Mucosa of stomach (tissue), 1 donor: ENCODE measurements at regions not wholly inside any gene's neighbourhood (a gene's known extent, or its start where the extent isn't known, plus 50 kb on each side); places are given as distances from the start of the nearest gene placed in this dataset.
A peak's percentile ranks its signal among the peaks of the same experiment; 100 is the strongest.

Experiments used
- H3K27me3 ChIP-seq: one replicate; pipeline ENCODE4 v1.7.0; 2013; ENCODE audit warnings: mild to moderate bottlenecking, low read length; ENCODE audit not compliant: control insufficient read depth, insufficient read depth
- H3K36me3 ChIP-seq: one replicate; pipeline ENCODE4 v1.7.0; 2013; ENCODE audit warnings: low read length; ENCODE audit not compliant: control insufficient read depth, insufficient read depth
- H3K4me1 ChIP-seq: one replicate; pipeline ENCODE4 v1.7.0; 2013; ENCODE audit warnings: mild to moderate bottlenecking, low read length; ENCODE audit not compliant: control insufficient read depth, insufficient read depth
- H3K4me3 ChIP-seq: one replicate; pipeline ENCODE4 v1.7.0; 2013; ENCODE audit warnings: low read length
- H3K9ac ChIP-seq: one replicate; pipeline ENCODE4 v1.7.0; 2013; ENCODE audit warnings: mild to moderate bottlenecking, low read length, moderate library complexity
- H3K9me3 ChIP-seq: one replicate; pipeline ENCODE4 v1.7.0; 2013; ENCODE audit warnings: mild to moderate bottlenecking, low read length, moderate library complexity; ENCODE audit not compliant: control insufficient read depth
- donor health status: Pancreatic carcinoma.

DNA sequence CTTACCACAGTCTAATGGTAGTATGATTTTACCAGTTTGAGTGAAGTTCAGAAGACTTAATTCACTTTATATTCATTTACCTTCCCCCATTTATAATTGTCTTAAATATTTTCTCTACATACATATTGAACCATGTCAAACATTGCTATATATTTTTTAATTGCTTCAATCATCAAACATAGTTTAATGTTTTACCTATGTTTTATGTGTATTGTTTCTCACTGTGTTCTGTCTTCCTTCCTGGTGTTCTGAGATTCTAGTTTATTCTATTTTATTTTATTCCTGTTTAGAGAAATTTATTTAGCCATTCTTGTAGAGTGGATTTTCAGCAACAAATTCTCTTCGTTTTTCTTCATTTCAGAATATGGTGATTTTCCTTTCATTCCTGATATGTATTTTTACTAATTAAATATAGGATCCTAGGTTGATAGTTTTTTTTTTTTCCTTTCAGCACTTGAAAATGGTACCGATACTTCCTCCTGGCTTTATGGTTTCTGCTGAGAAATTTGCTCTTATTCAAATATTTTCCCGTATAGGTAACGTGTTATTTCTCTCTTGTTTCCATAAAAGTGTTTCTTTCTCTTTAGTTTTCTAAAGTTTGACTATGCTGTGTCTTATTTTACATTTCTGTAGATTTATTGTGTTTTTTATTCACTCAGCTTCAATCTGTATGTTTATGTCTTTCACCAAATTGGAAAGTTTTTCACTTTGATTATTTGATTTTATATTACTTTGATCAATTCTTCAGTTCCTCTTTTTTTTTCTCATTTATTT is 201.8 kb upstream of the AGR3 start:
- H3K4me1 ChIP-seq = peaks cover 9% of the 10 kb centered on the region
- H3K9ac ChIP-seq = no peak overlapping the region
- no peaks in the 10 kb centered on the region for H3K27me3 ChIP-seq
- no peak overlapping the region for H3K4me3 ChIP-seq
- H3K36me3 ChIP-seq = no peaks in the 10 kb centered on the region
- H3K9me3 ChIP-seq = no peaks in the 10 kb centered on the region

DNA sequence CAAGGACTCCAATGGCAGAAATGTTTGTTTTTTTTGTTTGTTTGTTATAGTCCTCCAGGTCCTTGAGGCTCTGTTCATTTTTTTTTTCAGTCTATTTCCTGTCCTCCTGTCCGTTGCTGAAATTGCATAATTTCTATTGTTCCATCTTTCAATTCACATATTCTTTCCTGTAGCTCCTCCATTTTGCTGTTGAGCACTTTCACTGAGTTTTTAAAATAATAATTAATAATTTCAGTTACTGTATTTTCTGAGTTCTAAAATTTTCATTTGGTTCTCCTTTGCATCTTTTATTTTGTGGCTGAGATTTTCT is 202.3 kb upstream of the AGR3 start:
- no peaks in the 10 kb centered on the region for H3K36me3 ChIP-seq
- peaks cover 9% of the 10 kb centered on the region for H3K4me1 ChIP-seq
- H3K9me3 ChIP-seq = no peaks in the 10 kb centered on the region
- H3K27me3 ChIP-seq = no peaks in the 10 kb centered on the region
- no peak overlapping the region for H3K9ac ChIP-seq
- H3K4me3 ChIP-seq = no peak overlapping the region

DNA sequence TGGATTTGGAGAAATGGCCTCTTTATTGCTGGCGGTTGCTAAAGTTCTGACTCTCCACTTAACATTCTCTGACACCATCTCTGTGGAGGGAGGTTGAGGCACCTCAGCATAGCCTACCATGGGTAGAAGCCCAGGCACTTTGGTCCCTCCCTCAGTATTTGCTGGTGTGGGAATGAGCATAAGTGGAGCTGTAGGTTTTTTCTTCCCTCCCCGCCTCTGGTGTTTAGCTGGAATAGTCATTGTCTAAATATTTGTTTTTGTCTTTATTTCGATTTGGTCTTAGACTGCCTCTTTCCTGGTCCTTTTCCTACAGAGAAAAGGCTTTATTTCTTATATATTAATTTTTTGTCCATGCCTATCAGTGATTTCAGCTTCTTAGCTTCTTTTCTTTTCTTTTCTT is 203.4 kb upstream of the AGR3 start:
- Histone ChIP-seq H3K4me1 (peaks cover 9% of the 10 kb centered on the region), H3K27me3 (no peaks in the 10 kb centered on the region), H3K4me3 (no peak overlapping the region), H3K9ac (no peak overlapping the region), H3K36me3 (no peaks in the 10 kb centered on the region), H3K9me3 (no peaks in the 10 kb centered on the region)

DNA sequence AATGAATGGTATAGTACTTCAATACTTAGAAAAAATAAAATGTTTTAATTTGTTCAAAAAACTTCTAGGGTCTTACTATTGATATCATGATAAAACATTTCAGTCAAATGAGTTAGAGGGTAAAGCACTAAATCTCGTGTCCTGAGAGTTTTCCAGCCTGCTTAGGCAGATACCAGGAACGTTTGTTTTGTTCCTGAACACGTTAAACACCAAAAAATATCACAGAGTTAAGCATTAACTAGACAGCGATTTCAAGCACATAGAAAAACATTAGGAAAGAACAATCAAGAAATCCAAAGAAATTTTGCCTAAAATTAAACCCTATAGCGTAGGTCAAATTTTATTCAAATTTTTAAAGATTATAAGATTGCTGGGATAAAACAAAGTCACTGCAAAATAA is 204.6 kb upstream of the AGR3 start:
- Histone ChIP-seq H3K9ac (no peak overlapping the region), H3K9me3 (no peaks in the 10 kb centered on the region), H3K36me3 (no peaks in the 10 kb centered on the region), H3K4me1 (peaks cover 9% of the 10 kb centered on the region), H3K27me3 (no peaks in the 10 kb centered on the region), H3K4me3 (no peak overlapping the region)

GRCh38 chr7:17090751-17091150 is 207.7 kb upstream of the AHR start:
- Histone ChIP-seq H3K4me1 (no peaks in the 10 kb centered on the region), H3K9me3 (no peaks in the 10 kb centered on the region), H3K9ac (no peak overlapping the region), H3K36me3 (no peaks in the 10 kb centered on the region), H3K27me3 (no peaks in the 10 kb centered on the region), H3K4me3 (no peak overlapping the region)

- H3K36me3 ChIP-seq = no peaks in the 10 kb centered on the region
- H3K27me3 ChIP-seq = no peaks in the 10 kb centered on the region
- H3K9me3 ChIP-seq = no peaks in the 10 kb centered on the region
- H3K4me1 ChIP-seq = peaks cover 6% of the 10 kb centered on the region
- no peak overlapping the region for H3K9ac ChIP-seq
- H3K4me3 ChIP-seq = no peak overlapping the region
Measured at GRCh38 chr7:17093461-17093860, 205.0 kb upstream of the AHR start.

GRCh38 chr7:17094963-17095574 is 203.4 kb upstream of the AHR start:
- Histone ChIP-seq H3K9me3 (no peaks in the 10 kb centered on the region), H3K36me3 (no peaks in the 10 kb centered on the region), H3K27me3 (no peaks in the 10 kb centered on the region), H3K9ac (no peak overlapping the region), H3K4me3 (no peak overlapping the region), H3K4me1 (peaks cover 13% of the 10 kb centered on the region)

DNA sequence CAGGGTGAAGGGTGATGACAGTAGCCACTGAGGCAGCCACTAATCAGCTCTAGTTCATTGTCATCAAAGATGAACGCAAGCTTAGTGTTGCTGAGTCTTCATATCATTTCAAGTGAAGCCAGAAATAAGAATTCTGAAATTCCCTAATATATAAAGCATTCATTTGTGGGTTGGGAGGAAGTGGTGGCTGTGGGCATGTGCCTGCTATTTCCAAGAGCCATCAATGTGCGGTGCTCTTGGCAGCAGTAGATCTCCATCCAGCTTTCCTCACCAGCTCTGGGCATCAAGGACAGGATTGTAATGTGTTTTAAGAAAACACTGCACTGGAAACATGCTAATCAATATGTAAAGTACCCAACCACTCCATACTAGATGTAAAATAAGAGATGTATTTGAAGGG is 202.5 kb upstream of the AHR start:
- no peaks in the 10 kb centered on the region for H3K9me3 ChIP-seq
- H3K9ac ChIP-seq = no peak overlapping the region
- H3K27me3 ChIP-seq = no peaks in the 10 kb centered on the region
- peaks cover 18% of the 10 kb centered on the region for H3K4me1 ChIP-seq
- no peak overlapping the region for H3K4me3 ChIP-seq
- no peaks in the 10 kb centered on the region for H3K36me3 ChIP-seq

- Histone ChIP-seq H3K4me3 (no peak overlapping the region), H3K9me3 (no peaks in the 10 kb centered on the region), H3K9ac (peak overlapping the region; percentile 45), H3K4me1 (peaks cover 18% of the 10 kb centered on the region), H3K27me3 (no peaks in the 10 kb centered on the region), H3K36me3 (no peaks in the 10 kb centered on the region)
Measured at GRCh38 chr7:17097668-17098297, 200.7 kb upstream of the AHR start.

DNA sequence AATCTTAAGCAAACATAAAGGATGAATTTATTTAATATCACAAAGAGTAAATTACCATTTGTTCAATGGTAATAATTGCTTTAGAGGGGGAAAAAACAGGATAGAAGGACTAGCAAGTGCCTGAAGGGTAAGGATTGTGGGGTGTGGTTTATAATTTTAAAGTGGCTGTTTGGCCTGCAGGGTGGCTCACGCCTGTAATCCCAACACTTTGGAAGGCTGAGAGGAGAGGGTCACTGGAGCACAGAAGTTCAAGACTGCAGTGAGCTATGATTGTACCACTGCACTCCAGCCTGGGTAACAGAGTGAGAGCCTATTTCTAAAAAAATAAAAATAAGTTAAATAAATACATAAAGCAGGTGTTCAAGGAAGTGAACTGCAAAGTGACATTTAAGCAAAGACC is 199.9 kb upstream of the AHR start:
- no peaks in the 10 kb centered on the region for H3K9me3 ChIP-seq
- no peak overlapping the region for H3K9ac ChIP-seq
- H3K36me3 ChIP-seq = no peaks in the 10 kb centered on the region
- no peaks in the 10 kb centered on the region for H3K27me3 ChIP-seq
- H3K4me3 ChIP-seq = no peak overlapping the region
- peaks cover 18% of the 10 kb centered on the region for H3K4me1 ChIP-seq

DNA sequence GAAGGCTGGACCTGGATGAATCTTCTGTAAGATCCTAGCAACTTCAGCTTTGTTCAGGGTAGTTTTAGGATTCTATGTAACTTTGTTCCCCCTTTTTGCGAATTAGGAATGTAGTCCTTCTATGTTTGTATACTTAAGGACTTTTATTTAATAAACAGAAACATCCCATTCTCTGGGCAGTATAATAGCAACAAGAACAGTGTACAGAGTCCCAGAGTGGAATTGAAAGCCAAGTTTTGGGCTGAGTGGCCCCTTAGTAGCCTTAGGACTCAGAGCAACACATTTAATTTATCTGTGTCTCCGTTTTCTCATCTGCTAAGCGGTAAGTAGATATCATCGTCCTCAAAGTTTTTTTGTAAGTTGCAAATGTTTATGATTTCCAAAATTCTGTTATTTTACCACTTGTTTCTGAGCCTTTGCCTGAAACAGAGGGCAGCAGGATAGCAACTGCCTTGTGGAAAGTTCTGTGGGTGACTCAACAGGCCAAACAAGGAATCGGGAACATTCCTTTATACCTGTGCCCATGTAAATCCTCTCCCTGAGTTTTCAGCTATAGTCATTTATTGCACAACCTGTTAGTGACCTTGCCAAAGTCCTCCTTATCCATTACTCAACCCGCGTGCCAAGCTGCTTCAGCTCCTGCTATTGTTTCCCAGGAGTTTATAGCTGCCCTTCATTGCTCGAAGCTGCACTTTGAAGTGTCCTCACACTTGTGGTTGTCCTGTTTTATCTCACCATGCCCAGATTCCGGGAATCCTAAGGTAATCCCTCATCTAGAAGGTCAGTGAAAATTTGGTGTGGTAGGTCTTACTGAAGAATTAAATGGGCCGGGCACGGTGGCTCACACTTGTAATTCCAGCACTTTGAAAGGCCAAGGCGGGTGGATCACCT is 199.1 kb upstream of the AHR start:
- H3K4me3 ChIP-seq = no peak overlapping the region
- peak overlapping the region; percentile 36 for H3K9ac ChIP-seq

More for the DNA sequence above, 199.1 kb upstream of the AHR start:
- Histone ChIP-seq H3K27me3 (no peaks in the 10 kb centered on the region), H3K36me3 (no peaks in the 10 kb centered on the region), H3K9me3 (no peaks in the 10 kb centered on the region), H3K4me1 (peaks cover 18% of the 10 kb centered on the region)
